SK-N-MC (cell line): ENCODE measurements at regions not wholly inside any gene's neighbourhood (a gene's known extent, or its start where the extent isn't known, plus 50 kb on each side); places are given as distances from the start of the nearest gene placed in this dataset.

Source experiments
- EZH2 ChIP-seq: fragments of 200-600 bp; sonication (generic); IDR thresholded peaks from one replicate; pipeline ENCODE4 v1.6.1; 2017; ENCODE audit warnings: antibody characterized with exemption
- FOXP2 ChIP-seq: optimal IDR thresholded peaks from 2 replicates; pipeline ENCODE3; 2011; ENCODE audit warnings: mild to moderate bottlenecking, moderate library complexity; ENCODE audit not compliant: insufficient read depth; ENCODE audit errors: extremely low read length, control extremely low read depth
- POLR2AphosphoS5 ChIP-seq: IDR thresholded peaks from 2 replicates; pipeline ENCODE4 v1.6.1; 2012; ENCODE audit warnings: mild to moderate bottlenecking, low read depth, low read length, borderline replicate concordance

GRCh38 chr4:19748519-19749479 is 502.9 kb upstream of the SLIT2 start:
- TF ChIP-seq POLR2AphosphoS5, result no peak
- TF ChIP-seq EZH2, result no peak
- TF ChIP-seq FOXP2, result no peak
